ENCODE measurements at regions not wholly inside any gene's neighbourhood (a gene's known extent, or its start where the extent isn't known, plus 50 kb on each side); places are given as distances from the start of the nearest gene placed in this dataset.
A peak's percentile ranks its signal among the peaks of the same experiment; 100 is the strongest.

DNA sequence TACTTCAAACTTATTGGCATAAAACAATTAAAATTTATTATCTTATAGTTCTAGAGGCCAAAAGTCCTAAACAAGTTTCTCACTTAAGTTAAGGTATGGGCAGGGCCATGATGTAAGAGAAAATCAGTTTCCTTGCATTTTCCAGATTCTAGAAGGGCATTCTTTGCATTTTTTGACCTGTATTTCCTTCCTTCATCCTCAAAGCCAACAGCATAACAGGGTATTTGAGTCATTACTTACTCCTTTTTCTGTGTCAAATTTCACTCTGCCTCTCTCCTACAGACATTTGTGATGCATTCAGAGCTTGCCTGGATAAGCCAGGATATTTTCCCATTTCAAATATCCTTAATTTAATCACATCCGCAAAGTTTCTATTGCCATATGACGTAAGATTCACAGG lies 1499.0 kb downstream of the EFNA5 start:
- DNase-seq = no peak

DNA sequence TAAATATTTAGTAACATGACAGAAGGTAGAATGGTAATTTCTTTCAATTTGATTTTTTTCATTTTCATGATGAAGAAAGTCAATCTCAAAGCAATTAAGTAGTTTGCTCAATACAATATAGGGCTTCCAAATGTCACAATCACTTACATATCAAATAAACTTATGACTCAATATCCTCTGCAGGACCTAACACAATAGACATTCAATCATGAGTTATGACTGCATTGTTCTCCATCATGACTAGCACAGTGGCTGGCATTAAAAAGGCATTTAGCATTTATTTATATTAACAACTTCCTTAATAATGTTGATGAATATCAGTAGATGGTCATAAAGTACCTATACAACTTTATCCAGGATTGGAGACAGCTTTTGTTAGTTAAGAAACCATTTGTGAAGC lies 1499.6 kb downstream of the EFNA5 start:
- no peak for DNase-seq

DNA sequence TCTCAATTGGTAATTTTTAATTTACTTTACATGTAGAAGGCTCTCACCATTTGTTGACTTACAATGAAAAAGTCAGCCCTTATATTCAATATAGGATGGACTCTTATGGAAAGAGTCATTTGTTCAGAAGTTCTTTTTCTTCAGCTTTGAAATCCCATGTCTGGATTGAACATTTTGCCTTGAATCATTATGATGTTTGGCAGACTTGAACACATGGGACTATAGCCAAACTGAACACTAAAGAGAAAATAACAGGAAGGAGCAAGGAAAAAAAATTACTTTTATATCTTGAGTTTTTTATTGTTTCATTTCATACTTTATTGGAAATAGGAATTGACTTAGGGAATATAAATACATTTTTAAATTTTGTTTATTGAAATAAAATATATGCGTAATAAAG lies 1503.0 kb downstream of the EFNA5 start:
- DNase-seq = no peak

DNA sequence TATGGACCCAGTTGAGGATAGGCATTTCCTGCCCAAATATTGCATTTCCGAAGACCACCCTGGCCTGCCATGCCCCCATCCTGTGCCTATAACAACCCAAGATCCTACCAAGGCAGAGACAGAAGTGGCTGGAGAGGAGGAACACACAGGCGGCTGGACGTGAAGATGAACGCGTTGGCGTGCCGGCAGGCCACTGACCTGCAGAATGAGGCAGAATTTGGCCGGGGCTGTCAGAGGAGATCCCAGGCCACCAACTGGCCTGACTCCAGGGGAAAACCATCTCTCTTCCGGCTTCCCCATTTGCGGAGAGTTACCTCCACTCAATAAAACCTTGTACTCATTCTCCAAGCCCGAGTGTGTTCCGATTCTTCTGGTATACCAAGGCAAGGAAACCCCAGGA lies 1507.5 kb downstream of the EFNA5 start:
- no peak for DNase-seq

DNA sequence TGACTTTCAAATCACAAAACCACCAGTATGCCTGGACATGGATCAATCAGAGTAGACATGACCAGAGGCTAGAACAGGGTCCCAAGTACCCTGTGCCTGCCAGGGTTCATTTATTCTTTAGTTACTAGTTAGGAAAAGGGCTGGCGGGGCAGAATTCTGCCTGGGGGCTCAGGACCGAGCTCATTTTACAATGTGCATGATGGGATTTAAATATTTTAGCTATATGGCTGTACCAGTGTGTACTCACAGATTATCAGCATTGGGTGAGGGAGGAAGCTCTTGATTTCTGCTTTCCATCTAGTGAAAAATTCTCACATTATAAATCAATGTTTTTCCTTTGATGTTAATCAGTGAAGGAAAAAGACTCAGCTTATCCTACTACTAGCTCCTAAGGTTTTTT lies 1511.1 kb downstream of the EFNA5 start:
- no peak for DNase-seq

DNA sequence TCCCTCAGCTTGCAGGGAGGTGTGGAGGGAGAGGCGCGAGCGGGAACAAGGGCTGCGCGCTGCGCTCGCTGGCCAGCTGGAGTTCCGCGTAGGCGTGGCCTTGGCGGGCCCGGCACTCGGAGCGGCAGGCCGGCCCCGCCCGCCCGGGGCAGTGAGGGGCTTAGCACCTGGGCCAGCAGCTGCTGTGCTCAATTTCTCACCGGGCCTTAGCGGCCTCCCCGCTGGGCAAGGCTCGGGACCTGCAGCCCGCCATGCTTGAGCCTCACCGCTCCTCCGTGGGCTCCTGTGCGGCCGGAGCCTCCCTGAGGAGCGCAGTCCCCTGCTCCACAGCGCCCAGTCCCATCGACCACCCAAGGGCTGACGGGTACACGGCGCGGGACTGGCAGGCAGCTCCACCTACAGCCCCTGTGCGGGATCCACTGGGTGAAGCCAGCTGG lies 1516.4 kb downstream of the EFNA5 start:
- DNase-seq = no peak

DNA sequence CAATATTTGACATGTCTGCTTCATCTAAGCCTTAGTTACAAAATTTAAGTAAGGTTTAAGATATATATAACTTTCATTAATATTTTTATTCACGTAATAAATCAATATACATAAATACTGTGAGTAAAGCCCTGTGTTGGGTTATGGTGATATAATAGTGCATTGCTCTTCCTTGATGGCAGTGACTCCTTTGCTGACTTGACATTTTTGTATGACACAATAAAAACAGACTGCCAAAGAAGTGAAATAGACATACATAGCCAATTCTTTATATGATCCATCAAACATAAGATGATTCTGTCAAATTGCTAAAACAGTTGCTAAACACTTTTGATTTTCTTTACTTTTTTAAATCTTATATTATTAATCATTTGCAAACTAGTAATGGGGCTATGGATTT lies 1518.2 kb downstream of the EFNA5 start:
- DNase-seq = no peak

DNA sequence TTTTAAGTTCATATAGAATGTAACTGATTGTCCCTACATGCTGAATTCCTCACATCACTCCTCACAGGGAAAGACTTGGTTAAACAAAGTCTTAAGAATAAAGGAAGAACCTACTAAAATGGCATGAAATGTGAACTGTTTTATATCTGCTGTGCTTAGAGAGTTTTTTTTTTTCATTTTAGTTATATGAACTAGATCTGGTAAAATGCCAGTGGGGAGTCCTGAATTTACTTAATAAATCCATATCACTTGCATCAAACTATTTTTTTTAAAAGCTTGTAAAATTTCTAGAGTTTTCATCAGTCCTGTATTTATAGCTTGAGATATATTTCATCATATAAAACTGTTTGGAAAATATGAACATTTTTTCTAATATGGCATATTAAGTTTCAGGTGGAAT lies 1528.6 kb downstream of the EFNA5 start:
- no peak for DNase-seq

DNA sequence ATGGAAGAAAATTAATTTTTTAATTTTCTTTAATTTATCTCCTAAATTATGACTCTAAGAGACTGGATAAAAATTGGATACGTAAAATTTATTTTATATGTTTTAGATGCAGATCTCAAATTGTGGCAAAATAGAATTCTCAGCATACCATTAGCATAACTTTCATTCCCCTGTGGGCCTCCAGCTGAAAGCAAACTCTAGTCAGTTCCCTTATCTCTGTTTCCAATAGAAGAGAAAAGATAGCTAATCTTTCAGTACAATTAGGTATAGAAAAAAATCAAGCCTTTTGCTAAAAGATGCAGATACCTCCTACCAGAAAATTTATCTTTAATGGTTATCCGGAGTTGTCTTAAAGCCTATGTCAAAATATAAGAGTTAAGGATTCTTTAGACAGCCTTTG lies 1530.6 kb downstream of the EFNA5 start:
- no peak for DNase-seq

DNA sequence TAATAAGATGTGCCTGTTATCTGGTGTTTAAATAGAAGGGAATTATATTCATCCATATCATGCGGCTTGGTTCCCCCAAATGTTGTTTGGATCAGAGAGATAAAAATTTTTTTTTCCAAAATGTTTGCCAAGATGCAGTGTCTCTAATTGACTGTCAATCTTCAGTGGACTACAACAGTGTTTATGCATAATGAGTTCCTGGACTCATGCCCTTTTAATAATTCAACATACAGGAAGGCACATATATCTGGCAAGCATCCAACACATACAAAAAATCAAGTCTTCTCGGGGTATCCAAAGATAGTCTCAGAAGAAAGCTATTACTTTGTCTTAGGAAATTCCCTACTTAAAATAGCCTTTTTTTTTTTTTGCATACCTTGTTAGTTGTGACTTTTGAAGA lies 1534.7 kb downstream of the EFNA5 start:
- DNase-seq = no peak

DNA sequence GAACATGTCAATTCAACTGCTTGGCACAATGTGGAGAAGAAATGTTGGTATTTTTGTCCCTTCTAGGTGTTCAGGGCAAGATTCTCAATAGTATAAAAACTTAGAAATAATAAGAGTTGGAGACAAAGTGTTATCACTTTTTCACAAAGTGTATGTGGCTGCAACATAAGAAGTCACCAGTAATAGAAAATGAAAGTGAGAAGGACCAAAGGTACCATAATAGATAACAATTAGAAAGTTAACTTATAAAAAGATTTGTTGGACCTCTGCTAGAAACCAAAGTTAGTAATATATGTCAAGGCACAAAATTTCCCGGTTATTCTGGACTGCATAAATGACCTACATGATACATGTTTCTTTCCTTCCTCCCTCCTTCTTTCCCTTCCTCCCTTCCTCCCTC lies 1535.3 kb downstream of the EFNA5 start:
- no peak for DNase-seq

DNA sequence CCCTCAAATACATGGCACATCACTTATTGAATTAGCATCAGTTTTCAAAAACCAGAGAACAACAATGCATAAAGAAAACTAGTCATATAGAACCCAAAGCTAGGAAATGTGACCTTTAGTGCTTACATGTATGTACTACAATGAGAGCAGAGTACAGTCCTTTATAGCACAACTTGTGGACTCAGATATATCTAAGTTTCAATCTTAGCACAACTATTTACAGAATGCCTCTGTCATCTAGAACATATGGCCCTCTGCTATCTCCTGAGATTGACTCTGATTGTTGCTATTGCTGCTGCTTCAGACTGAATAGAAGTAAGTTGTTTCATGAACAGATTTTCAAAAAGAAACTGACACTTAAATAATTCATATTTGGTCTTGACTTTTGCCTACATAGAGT lies 1536.2 kb downstream of the EFNA5 start:
- no peak for DNase-seq

DNA sequence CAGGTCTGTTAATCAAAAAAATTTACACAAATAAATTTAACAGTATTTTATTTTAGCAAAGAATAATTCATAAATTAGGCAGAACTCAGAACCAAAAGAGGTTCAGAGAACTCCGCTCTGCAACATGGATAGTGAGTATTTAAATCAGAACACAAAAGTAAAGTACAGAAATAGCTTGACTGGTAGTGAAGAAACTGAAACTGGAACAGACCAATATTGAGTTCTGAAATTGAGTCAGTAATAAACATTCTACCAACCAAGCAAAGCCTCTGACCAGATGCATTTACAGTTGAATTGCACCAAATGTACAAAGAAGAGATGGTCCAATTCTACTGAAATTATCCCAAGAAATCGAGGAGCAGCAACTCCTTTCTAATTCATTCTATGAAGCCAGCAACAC lies 1542.8 kb downstream of the EFNA5 start:
- DNase-seq = no peak

DNA sequence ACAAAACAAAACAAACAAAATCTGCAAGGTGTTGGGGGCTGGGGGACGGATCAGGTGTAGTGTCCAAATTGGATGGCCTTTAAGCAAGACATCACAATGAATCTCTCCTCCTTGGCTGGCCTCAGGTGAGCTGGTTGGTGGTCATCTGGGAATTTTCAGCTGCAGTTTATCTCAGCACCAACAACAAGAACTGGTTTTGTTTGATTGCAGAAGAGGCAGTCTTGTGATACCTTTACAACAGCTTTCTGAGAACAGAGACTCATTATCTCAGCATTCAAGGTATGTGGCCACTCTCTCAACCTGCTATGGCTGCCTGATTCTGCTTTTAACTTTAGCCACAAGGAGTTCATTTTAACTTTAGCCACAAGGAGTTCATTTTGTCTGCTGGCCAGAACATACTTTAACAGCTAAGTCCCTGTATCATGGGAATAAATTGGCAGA lies 1543.4 kb downstream of the EFNA5 start:
- no peak for DNase-seq

DNA sequence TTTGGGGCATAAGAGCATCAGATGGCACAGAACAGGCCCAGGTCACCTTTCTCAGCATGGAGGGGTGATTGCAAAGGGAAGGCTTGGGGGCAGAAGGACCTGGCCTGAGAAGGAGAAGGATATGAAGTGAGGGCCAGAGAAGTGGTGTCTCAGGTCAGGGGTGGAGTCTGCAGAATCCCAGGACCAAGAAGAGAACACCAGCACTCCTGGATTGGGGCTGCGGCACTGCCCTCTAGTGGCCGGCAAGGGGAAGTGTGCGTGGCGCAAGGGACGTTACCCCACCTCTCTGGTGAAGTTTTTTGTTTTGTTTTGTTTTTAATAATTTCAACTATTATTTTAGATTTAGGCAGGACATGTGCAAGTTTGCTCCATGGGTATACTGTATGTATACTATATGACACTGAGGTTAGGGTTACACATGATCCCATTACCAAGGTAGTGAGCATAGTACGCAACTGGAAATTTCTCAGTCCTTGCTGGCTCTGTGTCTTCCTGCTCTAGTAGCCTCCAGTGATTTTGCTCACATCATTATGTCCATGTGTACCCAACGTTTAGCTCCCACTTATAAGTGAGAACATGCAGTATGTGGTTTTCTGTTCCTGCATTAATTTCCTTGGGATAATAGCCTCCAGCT lies 1548.6 kb downstream of the EFNA5 start:
- peak; percentile 29 for DNase-seq

DNA sequence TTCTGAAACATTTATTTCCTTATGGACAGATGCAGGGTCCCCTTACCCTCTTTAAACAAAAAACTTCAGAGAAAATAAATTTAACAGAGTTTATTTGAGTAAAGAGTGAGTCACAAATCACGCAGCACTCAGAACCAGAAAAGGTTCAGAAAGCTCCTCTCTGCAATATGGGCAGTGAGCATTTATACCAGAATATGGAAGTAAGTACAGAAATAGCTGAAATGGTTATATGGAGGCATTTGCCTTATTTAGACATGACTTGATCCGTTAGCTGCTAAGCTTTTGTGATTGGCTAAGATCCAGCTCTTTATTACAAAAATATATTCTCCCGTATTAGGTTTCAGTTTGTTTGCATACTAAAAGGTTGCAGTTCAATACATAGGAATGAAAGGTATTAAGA lies 1554.1 kb downstream of the EFNA5 start:
- DNase-seq = no peak

DNA sequence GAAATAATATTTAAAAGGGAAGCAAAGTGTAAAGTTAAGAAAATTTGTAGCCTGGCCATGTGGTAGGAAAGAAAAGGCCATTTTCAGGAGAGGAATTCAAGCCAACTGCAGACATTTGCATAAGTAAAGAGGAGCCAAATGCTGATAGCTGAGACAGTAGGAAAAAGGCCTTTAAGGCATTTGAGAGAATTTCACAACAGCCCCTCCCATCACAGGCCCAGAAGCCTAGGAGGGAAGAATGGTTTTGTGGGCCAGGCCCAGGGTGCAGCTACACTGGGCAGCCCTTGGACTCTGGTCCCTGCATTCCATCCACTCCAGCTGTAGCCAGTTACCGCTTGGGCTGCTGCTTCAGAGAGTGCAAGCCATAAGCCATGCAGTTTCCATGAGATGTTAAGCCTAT lies 1556.8 kb downstream of the EFNA5 start:
- no peak for DNase-seq

DNA sequence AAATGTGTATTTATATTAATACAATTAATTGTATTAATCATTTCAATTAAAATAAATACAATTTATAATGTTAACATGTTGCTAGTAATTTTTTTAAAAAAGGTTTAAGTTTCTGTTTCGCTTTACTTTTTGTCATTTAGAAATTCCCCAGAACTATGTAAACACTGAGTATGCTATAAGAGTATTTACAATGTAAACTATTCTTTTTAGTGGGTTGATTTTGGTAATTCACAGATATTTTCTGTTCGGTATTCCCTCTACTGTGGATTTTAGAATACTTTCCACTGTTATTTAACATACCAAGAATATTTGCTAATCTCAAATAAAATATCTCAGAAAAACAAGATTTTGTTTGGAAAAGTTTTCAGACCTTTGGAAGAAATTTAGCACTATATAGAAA lies 1564.4 kb downstream of the EFNA5 start:
- no peak for DNase-seq

DNA sequence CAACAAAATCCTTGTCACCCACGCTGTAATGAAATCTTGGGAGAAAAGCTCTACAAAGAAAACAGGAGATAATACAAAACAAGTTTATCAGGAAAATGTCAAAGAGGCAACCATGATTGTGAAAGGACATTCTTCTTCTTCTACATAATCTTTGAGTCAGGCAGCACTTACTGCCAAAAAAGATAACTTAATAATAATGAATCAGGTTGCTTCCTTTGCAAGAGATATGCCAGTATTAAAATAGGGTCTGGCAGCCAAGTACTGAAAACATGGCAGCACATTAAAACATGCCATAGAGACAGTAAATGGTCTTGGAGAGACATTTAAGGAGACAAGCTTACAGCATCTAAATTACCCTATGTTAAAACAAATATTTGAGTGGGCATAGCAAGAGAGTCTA lies 1573.4 kb downstream of the EFNA5 start:
- no peak for DNase-seq

DNA sequence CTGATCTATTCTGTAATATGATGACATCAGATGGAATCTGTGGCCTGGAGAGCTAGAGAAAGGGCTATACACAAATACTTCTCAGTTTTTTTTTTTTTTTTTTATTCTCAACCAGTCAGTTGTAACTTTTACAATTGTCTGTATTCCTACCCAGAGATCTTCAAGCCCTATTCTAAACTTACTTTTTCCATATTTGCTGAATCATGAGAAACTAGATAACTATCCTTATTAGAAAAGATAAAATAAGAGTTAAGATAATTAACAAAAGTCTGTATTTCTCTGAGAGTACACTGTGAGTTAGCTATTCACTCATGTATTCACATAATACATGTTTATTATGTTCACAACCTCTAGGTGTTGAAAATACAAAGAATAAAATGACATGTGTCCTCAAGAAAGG lies 1575.9 kb downstream of the EFNA5 start:
- no peak for DNase-seq

DNA sequence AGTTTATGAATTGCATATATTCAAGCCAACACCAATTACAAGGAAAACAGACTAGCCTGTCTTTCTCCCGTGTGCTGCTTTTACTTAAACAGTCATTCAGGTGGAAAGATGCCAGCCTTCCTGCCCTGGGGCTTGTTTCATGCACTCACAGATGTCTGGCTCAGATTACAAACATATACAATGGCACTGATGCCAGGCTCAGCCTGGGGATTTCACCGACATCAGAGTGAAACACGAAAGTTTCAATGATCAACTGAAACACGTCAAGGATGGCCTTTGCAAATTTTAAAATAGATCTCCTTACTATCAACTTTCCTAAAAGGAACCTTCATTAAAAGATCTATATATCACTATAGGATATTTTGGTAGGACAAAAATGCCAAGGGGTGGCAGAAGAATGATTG lies 1576.5 kb downstream of the EFNA5 start:
- no peak for DNase-seq

DNA sequence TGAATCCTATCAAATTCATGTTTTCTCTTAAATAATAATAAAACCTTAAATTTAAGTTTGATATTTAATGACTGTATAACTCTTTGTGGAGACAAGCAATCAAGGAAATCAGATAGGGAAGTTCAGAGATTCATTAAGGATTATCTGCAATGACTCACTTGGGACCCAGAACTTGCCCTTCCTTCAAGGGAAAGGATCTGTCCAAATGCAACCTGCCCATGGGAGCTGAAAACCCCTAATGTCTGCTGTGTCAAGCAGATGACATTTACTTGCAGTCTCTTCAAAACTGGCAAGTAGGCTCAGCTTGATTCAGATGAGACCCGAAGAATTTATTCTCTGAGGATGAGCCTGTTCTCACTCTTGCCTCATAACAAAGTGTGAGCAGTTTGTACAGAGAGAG lies 1577.6 kb downstream of the EFNA5 start:
- no peak for DNase-seq

DNA sequence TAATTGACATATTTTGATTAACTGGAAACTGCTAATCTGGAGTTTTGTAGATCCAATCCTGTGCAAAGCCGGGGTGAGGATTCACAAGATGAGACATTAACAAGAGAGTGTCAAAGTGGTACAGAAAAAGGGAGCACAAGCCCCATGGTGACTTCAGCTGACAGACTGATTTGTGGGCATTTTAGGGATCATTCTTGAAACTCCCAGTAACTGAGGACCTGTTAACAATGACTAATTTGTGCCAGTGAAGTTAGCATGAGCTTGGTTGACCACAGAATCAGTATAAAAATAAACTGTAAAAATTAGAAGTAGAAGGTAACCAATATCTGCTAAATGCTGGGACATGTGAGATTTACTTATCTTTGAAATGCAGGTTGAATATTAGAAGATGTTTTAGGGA lies 1578.3 kb downstream of the EFNA5 start:
- no peak for DNase-seq

DNA sequence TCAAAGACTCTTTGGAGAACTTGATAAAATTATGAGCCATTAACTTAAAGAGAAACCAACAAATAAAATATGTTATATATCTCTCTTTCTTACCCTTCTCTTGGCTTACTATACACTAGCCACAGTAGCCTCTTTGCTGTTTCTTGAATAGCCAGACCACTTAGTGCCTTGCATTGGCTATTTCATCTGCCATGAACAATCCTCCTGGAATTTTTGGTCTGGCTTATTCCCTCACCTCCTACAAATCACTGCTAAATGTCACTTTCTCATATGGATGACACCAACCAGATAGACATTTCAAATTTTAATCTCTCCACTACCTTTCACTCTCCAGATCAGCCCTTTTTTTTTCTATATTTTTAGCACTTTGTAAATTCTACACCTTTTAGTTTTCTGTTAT lies 1581.7 kb downstream of the EFNA5 start:
- DNase-seq = no peak

DNA sequence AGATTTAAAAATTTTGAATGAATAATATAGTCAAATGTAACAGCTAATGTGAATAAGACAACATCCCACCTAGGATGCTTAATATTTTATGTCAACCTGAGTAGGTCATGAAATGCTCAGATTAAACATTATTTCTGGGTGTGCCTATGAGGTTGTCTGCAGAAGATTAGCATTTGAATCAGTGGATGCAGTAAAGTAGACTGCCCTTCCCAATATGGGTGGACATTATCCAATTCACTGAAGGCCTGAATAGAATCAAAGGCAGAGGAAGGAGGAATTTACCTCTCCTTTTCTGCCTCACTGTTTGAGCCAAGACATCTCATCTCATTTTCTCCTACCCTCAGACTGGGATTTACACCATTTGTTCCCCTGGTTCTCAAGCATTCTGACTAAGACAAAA lies 1582.3 kb downstream of the EFNA5 start:
- DNase-seq = no peak

DNA sequence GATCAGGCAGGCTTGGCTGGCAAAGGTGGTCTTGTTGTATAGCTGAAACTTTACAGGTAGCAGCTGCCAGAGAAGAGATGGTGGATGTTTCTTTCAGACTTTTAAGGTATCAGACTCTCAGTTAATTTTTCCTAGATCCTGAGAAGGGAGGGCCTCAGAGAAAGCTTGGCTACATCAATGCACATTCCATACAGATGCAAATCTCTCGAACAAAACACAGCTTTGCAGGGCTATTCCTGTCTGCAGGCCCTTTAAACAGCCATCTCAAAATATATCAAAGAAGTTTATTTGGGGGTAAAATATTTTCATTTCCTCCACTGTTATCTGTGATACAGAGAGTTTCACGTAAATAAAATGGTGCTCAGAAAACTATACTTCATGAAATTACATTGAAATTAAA lies 1584.4 kb downstream of the EFNA5 start:
- DNase-seq = no peak

All from activated CD4-positive, CD25-positive, alpha-beta regulatory T cell treated with anti-CD3 and anti-CD28 coated beads, Interleukin-2, amount 50 U/mL, for 72 hours (primary cell).